Cardiac fibroblast (primary cell): ENCODE measurements at regions not wholly inside any gene's neighbourhood (a gene's known extent, or its start where the extent isn't known, plus 50 kb on each side); places are given as distances from the start of the nearest gene placed in this dataset.

ENCODE experiments used
- DNase-seq, 2 donors: peaks; one replicate each; pipeline versions ENCODE4 v3.0.0 to v3.0.0-alpha.2; 2010; ENCODE audit warnings: low read depth in 2 of 2
- H3K4me3 ChIP-seq, 2 donors: replicated peaks in 1 of 2; 1 replicate in 1 of 2; 2 replicates in 1 of 2; pipeline ENCODE4 v1.5.1; 2011; ENCODE audit warnings: low read depth in 2 of 2, low read length in 2 of 2, mild to moderate bottlenecking in 2 of 2, moderate library complexity in 1 of 2
- CTCF ChIP-seq: IDR thresholded peaks from one replicate; pipeline ENCODE4 v1.5.1; 2011; ENCODE audit warnings: low read depth, mild to moderate bottlenecking, low read length, inconsistent platforms

DNA sequence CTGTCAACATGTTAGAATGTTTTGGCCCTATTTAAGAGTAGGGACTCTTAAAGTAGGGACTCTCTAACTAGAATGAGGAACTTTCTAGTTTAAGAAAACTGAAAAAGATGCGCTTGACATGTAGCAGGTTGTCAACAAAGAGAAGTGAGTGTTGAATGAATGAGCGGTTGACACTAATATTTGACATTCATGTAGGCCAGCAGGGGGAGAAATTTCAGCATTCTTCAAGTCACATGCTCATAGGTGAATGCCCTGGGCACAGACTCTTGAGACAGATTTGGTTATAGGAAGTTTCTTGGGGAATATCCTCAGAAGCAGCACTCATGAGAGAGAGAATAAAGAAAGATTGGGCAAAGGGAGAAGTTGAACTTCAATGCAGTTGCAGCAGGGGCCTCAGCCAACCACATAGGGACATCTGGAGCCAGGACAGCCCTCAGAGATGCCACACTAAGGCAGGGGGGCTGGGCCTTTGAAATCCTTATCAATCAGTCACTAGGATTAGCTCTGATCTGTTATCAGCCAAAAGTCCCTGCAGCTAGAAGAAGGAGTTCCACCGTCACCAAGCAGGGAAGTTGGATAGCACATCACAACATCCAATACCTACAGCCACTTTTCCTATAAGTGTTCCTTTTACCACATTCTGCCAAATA lies 145.1 kb upstream of the FKBP1C start:
- H3K4me3 ChIP-seq = no peak overlapping the region
- no peak for TF ChIP-seq CTCF
- no peak for DNase-seq

- H3K4me3 ChIP-seq = no peak overlapping the region
- no peak for TF ChIP-seq CTCF
- DNase-seq = no peak
Observed at GRCh38 chr6:63094947-63095346, 116.3 kb upstream of the FKBP1C start.

DNA sequence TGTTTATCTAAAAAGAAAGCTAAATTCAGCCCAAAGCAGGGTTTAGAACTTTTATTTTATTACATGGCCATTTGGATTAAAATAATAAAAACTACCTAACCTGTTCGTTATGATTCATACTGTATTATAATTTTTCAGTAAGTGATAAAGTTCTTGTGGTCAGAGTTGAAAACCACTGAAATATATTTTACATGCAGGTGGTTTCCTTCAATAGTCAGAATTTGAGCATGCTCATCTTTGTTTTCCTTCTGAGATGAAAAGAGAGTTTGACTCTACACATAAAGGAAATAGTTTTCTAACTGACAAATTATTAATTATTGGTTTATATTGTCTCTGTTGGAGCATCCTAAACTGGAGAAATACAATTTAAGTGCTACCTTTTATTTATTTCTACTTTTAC lies 114.0 kb upstream of the FKBP1C start:
- no peak for DNase-seq
- no peak overlapping the region for H3K4me3 ChIP-seq
- no peak for TF ChIP-seq CTCF

GRCh38 chr6:63098789-63099188 lies 112.5 kb upstream of the FKBP1C start:
- no peak for DNase-seq
- no peak for TF ChIP-seq CTCF
- H3K4me3 ChIP-seq = no peak overlapping the region

GRCh38 chr6:63099772-63100459 lies 111.4 kb upstream of the FKBP1C start:
- no peak for DNase-seq
- H3K4me3 ChIP-seq = no peak overlapping the region
- no peak for TF ChIP-seq CTCF

DNA sequence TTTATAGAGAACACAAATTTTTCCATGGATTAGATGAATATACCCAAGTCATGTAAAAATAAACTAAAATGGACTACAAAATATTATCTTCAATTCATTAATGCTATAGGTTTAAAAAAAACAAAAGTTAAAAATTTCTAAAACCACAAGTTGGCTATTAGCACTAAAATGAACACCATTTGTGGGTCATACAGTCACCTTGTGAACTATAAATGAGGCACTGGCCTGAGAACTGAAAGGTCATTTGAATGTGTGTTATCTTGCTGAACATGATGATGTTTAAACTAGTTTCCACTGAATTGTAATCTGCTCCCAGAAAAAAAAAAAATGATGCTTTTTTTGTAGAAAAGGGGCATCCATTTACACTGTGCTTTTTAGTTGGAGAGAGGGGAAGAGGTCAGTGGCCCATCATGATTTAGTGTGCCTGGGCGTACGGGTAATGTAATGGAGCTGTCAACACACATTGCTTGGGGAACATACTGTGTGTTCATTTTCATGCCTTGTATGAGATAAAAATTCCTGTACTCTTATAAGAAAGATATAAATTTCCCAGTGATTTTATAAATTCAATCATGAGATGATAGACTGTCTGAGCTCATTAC lies 96.6 kb upstream of the FKBP1C start:
- DNase-seq = no peak
- no peak overlapping the region for H3K4me3 ChIP-seq
- TF ChIP-seq CTCF = no peak
